Cardiac septum (tissue), 1 donor: ENCODE measurements at regions not wholly inside any gene's neighbourhood (a gene's known extent, or its start where the extent isn't known, plus 50 kb on each side); places are given as distances from the start of the nearest gene placed in this dataset.

Experiments used
- DNase-seq: peaks from one replicate; pipeline ENCODE4 v3.0.0-alpha.2; 2020; ENCODE audit warnings: low spot score
- intact Hi-C: fragments of 100-400 bp; cut with DNase I; formaldehyde crosslinking; loops from one replicate; pipeline ENCODE4 v1.14.0; 2022
- donor health status: DM: no; HTN: no; CAD: no.

DNA sequence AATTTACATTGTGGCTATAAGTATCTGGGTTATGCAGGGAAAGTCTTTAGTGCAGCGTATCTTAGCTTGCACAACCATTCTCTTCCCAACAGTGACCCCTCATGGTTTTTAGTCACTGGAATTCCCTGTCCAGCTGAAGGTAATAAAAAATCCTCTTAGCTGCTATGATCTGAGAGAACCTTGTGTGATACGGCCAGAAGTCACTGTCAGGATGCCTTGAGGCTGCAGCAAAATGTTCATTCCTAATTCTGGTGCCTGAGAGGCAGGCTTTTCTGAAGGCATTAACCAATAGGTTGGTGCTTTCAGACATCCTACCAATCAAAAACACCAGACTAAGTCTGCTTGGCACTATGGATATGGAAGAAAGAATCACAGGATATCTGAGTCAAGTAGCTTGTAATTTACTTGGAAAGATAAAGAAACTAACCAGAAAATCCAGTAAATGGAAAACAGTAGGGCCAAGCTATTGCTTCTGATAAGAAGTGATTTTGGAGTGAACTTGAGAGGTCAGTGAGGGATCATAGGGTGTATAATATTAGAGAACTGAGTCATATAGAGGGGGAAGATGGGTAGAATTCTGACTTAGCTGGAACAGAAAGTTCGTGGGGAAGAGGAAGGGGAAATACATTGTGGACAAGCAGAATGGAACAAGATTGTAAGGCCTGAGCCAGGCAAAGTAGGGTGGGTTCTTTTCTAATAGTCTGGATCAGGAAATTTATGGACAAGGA is 89.0 kb upstream of the SLC14A2 start:
- intact Hi-C loops = no loop called here
- DNase-seq = no peak

GRCh38 chr18:45527891-45528290 is 87.4 kb upstream of the SLC14A2 start:
- no peak for DNase-seq
- intact Hi-C loops = no loop called here

DNA sequence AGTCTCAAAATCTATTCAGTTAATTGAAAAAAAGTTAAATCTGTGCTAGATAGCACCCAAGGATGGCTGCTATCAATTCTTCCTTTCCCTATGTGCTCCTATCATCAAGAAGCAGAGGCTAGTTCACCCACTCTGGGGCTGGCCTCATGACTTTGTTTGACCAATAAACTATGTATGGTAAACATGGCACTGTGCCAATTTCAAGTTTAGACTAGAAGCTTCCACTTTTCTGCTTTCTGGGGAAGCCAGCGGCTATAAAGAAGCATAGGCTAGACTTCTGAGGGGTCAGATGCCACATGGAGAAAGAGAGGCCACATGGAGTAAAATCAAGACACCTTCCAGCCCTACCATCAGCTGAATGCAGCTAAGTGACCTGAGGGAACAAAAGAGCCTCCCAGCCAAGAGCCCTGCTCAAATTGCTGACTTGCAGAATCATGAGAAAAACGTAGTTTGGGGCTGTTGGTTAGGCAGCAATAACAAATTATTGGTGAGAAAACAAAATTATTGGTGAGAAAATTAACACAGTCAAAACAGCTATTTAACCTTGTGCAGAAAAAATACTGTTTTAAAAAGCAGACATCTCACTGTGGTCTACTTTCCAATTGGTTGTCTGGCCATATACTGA is 86.5 kb upstream of the SLC14A2 start:
- DNase-seq = no peak

GRCh38 chr18:45538444-45538843 is 76.8 kb upstream of the SLC14A2 start:
- intact Hi-C loops = no loop called here
- no peak for DNase-seq

More for the DNA sequence above, 86.5 kb upstream of the SLC14A2 start:
- intact Hi-C loops = no loop called here

DNA sequence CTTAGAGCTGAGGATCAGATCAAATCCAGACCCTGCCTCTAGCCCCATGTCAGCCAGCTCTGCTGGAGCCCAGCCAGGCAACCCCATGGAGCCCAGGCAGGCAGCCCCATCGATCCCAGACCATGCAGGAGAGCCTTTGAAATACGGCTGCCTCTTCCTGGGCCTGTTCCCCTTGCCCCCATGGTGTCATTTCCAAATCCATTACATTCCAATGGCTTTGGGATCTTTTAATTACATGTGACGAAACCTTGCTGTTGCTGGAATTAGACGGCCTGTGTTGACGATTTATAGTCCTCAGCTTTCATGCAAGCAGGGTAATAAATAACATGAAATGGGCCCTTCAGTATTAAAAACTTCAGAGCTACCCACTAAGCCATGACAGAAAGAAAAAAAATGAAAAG is 75.8 kb upstream of the SLC14A2 start:
- DNase-seq = no peak
- intact Hi-C loops = no loop called here

GRCh38 chr18:45540125-45540524 is 75.2 kb upstream of the SLC14A2 start:
- DNase-seq = no peak
- intact Hi-C loops = no loop called here

- DNase-seq = no peak
- intact Hi-C loops = no loop called here
Observed at GRCh38 chr18:45541421-45541820, 73.9 kb upstream of the SLC14A2 start.

DNA sequence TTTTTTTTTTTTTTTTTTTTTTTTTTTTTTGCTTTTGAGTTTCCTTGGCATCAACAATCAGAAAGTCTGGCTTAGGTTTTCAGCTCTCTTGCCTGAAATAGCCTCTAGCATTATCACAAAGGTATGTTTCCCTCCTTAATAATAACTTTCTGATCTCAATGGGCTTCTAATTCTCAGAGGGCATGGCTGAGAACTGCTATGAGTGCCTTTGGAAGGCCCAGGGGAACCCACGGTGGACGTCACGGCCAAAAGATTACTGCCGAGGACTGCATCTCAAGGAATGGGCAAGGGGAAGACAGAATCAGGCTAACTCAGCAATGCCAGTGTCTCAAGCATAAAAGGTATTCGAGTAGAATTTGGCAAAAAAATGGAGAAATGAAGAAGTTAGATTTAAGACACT is 73.2 kb upstream of the SLC14A2 start:
- DNase-seq = no peak
- intact Hi-C loops = no loop called here

- no peak for DNase-seq
- intact Hi-C loops = no loop called here
Observed at GRCh38 chr18:45547910-45548309, 67.4 kb upstream of the SLC14A2 start.

DNA sequence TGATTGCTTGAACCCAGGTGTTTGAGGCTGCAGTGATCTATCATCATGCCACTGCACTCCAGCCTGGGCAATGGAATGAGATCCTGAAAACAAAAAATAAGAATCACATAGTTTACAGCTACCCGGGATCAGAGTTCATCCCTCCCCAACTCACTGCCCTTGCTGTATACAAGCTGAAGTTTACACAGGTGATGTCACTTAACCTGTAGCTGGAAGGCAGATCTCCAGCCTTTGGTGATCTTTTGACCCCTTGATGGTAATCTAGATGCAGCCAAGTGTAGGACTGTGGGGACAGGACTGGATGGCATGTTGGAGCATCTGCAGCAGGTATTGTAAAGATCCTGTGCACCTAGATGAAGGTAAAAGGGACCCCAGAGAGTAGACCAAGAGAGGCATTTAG is 66.7 kb upstream of the SLC14A2 start:
- intact Hi-C loops = no loop called here
- no peak for DNase-seq

- DNase-seq = no peak
- intact Hi-C loops = no loop called here
Observed at GRCh38 chr18:45549290-45549689, 66.0 kb upstream of the SLC14A2 start.

DNA sequence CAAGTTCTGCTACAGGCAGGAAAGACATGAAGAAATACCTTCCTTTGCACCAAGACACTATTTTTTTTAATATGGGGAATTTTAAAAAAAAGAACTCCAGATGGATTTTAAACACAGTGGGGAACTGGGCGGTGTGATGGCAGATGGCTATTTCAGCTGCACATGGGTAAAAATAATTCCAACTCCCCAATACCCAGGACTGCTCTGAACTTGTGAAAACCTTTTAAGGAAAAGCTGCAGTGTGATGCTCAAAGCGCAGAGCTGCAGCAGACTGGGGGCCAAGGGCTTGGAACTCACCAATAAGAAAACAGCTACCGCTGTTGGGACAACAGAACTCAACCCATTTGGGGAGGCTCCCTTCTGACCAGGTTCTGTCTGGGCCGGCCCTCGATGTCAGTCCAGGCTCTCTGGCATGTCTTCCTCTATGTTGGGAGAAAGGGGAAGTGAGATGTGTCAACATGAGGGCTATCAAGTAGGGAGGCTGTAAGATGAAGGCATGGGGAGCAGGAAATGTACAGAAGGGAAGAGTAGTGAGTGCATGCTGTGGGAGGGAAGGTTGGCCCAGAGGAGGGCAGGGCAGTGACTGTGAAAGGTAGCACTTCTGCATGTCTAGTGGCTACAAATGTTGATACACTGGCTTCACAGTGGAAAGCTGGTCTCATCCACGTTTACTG is 64.0 kb upstream of the SLC14A2 start:
- intact Hi-C loops = no loop called here

GRCh38 chr18:45553723-45554388 is 61.4 kb upstream of the SLC14A2 start:
- no peak for DNase-seq
- intact Hi-C loops = no loop called here

More for the DNA sequence above, 64.0 kb upstream of the SLC14A2 start:
- DNase-seq = no peak

GRCh38 chr18:45554389-45554737 is 60.9 kb upstream of the SLC14A2 start:
- intact Hi-C loops = no loop called here
- no peak for DNase-seq

GRCh38 chr18:45556222-45556621 is 59.1 kb upstream of the SLC14A2 start:
- intact Hi-C loops = no loop called here
- no peak for DNase-seq

DNA sequence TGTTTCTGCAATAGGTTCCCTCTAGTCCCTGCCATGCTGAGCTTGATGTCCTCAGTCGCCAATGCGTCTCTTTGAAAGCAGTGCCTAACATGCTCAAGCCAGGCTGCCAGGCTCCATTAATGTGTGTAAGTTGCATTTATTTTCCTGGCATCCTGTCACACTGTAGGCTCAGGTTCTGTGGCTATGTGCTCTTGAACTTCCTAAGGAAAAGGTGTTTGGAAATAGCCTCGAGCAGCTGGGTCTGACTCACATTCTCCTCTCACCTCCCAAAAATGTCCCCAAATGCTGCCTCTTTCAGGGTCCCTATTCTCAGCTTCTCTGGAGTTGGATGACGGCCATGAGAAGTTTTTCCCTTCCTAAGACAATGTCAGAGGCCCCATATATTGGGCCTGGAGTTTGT is 58.0 kb upstream of the SLC14A2 start:
- intact Hi-C loops = no loop called here

DNA sequence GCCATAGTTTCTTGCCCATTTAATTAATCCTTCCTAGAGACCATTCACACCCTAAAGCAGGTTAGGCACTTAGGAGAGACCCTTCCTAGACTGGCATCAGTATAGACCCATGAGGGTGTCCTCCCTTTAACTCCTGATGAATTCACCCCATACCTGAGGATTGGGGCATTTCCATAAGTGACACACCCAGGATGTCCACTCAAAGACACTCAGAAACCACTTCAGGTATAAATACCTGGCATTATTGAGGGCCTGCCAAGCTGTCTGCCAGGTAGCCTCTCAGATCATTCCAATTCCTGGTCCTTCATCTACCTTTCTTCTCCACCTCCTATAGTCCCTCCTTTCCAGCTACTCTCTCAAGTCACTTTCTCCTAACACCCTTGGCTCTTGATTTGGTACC is 57.5 kb upstream of the SLC14A2 start:
- intact Hi-C loops = no loop called here
- no peak for DNase-seq

More for the DNA sequence above, 58.0 kb upstream of the SLC14A2 start:
- no peak for DNase-seq

DNA sequence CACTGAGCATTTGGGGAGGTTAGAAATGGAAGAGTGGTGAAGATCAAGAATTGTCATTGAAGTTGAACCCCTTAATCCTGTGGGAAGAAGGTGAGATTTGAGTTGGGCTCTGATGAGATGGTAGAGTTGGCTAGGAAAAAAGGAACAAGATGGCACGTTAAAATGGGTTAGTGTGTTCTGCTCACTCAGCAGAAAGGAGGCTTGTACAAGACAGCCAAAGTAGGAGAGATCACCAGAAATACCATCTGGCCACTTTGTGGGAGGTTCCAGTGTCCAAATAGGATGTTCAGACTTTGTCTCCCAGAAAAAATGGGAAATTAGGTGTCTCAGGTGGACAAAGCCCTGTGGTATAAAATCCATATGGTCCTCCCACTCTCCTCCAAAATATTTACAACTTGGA is 56.0 kb upstream of the SLC14A2 start:
- DNase-seq = no peak
- intact Hi-C loops = no loop called here

DNA sequence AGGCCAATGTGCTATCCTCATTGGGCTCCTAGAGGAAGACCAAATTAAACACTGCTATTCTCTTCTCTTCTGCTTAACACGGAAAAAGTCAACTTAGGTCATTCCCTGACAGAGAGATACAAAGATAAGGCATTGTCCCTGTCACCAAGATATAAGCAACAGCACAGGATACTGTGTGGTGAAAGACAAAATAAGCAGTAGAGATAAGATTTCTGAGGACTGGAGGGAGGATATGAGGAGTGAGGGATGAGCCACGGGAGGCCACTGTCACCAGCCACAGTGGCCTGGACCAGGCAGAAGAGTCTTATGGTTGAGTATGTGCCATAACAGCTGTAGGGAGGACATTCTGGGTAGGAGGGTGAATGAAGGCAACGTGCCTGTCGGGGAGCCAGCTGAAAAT is 54.4 kb upstream of the SLC14A2 start:
- intact Hi-C loops = no loop called here
- no peak for DNase-seq

GRCh38 chr18:45562567-45563479 is 52.5 kb upstream of the SLC14A2 start:
- intact Hi-C loops = no loop called here
- no peak for DNase-seq
